Left kidney (tissue), 1 donor: ENCODE measurements at regions not wholly inside any gene's neighbourhood (a gene's known extent, or its start where the extent isn't known, plus 50 kb on each side); places are given as distances from the start of the nearest gene placed in this dataset.
"Not testable (repeated sequence)": the region's sequence is repeated elsewhere in the genome, so short reads cannot be mapped to it uniquely, and the experiment has no call there.

Experiments used
- DNase-seq: peaks from one replicate; pipeline ENCODE4 v3.0.0-alpha.2; 2013

DNA sequence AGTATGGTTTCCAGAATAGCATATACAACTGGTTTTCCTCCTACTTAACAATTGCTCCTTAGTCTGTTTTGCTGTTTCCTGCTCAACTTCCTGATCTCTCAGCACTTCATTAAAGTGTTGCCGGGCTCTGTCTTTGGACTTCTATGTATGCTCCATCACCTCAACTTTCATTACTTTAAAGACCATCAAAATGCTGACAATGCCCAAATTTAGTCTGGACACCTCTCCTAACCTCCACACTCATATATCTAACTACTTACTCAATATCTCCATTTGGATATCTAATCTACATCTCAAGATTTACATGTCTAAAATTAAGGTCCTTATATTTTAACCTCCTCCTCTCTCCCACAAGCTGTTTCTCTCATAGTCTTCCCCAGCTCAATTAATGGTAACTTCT lies 54.4 kb upstream of the LGR5 start:
- DNase-seq = no peak

DNA sequence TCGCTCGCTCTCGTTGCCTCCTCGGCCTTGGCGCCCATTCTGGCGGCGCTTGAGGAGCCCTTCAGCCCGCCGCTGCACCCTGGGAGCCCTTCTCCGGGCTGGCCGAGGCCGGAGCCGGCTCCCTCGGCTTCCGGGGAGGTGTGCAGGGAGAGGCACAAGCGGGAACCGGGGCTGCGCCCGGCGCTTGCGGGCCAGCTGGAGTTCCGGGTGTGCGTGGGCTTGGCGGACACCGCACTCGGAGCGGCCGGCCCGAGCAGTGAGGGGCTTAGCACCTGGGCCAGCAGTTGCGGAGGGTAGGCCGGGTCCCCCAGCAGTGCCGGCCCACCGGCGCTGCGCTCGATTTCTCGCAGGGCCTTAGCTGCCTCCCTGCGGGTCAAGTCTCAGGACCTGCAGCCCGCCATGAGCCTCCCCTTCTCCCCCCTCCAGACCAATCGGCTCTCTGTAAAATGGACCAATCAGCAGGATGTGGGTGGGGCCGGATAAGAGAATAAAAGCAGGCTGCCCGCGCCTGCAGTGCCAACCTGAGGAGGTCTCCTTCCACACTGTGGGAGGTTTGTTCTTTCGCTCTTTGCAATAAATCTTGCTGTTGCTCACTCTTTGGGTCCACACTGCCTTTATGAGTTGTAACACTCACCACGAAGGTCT lies 62.8 kb upstream of the LGR5 start:
- DNase-seq = not testable (repeated sequence)

DNA sequence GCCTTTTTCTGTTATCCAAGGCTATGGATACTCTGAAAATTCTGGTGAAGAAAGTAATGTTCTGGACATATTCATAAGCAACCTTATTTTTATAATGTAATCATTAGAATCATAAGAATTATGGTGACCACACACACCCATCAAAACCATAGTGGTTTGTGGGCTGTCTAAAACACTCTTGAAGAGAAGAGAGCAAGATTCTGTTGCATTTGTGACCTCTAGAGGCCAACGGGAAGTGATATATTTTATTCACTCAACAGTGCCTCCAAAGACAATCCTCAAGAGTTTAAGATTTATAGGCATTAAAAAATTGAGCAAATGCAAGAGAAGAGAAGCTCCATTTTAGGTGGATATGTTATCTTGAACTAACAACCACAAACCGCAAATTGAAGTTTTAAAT lies 68.5 kb upstream of the LGR5 start:
- no peak for DNase-seq

DNA sequence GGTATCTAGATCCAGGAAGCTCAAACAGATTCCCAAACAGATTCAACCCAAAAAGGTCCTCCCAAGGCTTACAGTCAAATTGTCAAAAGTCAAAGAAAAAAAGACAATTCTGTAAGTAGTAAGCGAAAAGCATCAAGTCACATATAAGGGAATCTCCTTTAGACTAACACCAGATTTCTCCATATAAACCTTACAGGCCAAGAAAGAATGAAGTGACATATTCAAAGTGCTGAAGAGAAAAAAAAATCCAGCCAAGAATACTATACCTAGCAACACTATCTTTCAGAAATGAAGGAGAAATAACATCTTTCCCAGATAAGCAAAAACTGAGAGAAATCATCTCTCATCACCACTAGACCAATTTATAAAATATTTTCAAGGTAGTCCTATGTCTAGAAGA lies 79.6 kb upstream of the LGR5 start:
- DNase-seq = no peak

DNA sequence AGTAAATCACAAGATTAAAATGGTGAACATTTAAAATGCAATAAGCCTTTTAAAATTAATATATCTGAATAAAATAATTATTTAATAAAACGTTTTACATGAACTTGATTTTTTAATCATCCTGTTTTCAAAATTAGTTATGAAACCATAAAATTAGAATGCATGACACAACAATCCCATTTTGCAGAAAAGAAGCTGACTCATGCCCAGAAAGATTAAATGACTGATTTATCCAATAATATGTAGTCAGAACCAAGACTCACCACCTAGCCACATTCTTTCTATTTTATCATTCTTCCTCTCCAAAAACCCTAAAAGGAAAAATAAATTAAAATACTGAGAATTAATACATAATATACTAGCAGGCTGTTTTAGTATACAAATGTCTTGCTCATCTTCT lies 83.0 kb upstream of the LGR5 start:
- no peak for DNase-seq

DNA sequence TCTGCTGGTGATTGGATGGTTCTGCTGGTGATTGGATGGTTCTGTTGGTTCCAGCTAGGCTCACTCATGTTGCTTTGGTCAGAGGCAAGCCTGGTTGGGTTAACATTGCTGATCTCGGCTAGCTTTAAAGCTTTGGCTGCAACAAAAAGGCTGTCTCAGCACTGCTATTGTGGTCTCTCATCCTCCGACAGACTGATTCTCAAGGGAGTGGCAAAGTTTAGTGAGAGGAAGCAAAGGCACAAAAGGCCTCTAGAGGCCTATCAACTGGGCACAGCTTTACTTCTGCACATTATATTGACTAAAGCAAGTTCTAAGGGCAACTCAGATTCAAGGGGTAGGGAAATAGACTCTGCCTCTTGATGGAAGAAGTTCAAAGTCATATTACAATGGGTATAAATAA lies 84.7 kb upstream of the LGR5 start:
- DNase-seq = no peak

DNA sequence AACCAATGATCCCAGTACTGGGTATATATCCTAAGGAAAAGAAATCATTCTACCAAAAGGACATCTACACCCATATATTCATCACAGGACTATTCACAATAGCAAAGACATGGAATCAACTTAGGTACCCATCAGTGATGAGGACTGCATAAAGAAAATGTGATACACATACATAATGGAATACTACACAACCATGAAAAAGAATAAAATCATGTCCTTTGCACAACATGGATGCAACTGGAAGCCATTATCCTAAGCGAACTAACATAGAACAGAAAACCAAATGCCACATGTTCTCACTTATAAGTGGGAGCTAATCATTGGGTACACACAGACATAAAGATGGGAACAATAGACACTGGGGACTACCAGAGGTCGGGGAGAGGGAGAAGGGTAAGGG lies 86.0 kb upstream of the LGR5 start:
- no peak for DNase-seq

DNA sequence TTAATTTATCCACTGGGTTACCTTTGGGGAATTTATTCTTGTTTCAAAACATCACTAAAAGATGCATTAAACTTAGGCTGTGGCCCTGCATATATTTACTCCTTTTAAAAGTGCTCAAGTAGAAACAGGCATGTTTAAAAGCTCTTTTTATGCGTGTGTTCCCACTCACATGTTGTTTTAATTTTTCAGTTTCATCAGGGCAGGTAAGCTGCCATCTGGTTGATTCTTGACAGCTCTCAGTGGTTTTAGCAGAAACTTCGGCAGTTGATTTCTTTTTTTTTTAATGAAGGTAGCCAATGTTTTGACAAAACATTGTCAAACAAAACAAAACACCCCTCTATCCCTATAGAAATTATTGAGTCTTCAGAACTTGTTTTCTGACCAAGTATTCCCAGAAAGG lies 89.6 kb upstream of the LGR5 start:
- no peak for DNase-seq

DNA sequence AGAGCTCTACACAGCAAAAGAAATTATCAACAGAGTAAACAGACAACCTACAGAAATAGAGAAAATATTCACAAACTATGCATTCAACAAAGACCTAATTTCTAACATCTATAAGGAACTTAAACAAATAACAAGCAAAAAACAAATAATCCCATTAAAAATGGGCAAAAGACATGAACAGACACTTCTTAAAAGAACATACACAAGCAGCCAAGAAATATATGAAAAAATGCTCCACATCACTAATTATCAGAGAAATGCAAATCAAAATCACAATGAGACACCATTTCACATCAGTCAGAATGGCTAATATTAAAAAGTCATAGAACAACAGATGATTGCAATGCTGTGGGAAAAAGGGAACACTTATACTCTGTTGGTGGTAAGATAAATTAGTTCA lies 100.7 kb upstream of the LGR5 start:
- no peak for DNase-seq

DNA sequence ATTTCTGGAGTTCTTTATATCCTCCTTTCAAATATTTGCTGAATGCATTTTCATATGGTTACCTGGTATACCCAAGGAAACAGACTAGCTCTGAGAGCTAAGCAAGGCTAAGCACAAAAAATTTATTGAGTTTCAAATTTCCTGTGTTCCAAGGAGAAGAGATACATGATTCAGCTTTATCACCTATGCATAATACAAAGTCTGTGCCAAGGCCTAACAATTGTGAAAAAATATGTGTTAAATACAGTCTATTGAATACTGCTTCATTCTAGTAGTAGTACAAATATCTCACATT lies 103.7 kb upstream of the LGR5 start:
- no peak for DNase-seq

DNA sequence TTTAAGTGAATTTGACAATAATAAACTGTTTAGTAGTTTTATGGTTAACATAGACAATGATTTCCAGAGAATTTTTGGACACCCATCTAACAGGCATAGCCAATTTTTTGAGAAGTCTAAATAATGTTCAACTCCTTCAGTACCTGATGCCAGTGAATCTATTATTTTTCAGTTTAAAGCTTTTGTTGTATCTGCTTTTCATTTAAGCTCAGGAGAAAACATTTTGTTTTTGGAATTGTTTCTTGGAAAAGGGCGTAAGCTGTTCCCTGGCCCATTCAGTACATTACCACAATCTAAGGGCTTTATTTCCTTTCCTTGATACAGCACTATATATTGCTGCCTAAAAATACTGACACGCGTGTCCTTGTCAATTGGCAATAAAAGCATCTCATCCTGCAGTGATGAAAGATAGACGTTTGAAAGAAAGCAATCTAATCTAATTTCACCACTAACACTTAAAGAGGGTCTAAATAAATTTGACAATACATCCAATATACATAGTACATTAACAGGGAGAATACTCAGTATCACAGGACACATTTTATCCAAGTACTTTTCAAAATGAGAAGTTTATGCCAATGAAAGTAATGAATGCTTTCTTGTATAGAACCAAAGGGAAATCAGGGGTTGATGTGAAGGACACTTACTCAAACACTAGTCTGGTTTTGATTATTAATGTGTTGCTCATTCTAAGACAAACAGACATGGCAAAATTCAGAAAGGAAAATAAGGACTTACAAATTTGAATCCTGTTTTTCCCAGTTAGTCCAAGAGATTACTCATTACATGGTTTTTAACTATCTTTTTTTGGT lies 104.2 kb upstream of the LGR5 start:
- DNase-seq = no peak

DNA sequence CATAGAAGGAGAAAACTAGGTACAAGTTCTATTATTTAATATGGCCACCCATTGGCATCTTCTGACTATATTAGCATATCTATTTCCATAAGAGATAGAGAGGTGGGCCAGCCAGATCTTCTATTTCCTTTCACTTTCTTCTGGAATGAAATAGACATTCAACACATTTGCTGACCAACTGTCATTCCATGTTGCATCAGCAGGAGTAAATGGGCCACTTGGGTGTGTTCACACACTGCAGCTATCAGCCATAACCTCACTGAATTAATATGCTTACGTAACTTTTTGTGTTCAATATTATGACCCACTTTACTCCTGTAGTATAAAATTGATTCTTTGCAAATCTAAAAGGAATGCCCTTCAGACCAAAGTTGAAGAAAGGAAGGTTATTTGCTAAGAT lies 106.2 kb upstream of the LGR5 start:
- no peak for DNase-seq

DNA sequence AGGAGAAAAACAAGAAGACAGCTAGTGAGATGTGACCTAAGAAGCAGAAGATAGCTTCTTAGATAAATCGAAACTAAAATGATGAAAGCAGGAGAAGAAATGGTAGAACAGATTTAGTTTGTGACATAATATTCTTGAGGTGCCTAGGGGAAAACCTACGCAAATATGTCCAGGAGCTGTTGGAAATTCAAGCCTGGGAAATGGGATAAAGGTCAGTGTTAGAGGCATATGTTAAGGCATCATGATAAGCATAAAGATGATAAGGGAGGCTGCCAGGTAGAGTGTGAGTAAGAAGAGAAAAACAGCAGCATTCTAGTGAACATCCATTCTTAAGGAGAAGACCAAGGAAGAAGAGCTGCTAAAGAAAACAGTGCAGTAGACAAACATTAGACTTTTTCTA lies 109.6 kb upstream of the LGR5 start:
- no peak for DNase-seq

DNA sequence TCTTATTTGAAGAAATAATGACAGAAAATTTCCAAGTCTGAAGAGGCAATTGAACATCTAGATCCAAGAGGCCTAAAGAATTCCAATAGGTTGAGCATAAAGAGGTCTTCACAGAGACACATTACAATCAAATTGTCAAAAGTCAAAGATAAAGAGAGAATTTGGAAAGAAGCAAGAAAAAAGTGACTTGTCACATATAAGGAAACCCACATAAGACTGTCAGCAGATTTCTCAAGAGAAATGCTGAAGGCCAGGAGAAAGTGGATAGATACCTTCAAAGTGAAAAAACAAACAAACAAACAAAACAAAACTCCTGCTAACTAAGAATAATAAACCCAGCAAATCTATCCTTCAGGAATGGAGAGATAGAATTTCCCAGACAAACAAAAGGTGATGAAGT lies 118.1 kb upstream of the LGR5 start:
- no peak for DNase-seq

DNA sequence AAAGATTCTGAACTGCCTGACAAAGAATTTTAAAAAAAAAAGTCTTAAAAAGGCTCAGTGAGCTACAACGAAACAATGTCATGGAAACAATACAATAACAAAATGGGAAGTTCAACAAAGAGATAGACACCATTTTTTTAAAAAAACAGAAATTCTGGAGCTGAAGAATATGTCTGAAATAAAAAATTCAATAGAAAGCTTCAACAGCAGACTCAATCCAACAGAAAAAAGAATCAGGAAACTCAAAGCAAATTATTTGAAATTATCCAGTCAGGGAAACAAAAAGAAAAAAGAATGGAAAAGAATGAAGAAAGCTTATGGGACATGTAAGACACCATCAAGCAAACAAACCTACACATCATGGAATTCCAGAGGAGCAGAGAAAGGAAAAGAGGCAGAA lies 118.5 kb upstream of the LGR5 start:
- no peak for DNase-seq

DNA sequence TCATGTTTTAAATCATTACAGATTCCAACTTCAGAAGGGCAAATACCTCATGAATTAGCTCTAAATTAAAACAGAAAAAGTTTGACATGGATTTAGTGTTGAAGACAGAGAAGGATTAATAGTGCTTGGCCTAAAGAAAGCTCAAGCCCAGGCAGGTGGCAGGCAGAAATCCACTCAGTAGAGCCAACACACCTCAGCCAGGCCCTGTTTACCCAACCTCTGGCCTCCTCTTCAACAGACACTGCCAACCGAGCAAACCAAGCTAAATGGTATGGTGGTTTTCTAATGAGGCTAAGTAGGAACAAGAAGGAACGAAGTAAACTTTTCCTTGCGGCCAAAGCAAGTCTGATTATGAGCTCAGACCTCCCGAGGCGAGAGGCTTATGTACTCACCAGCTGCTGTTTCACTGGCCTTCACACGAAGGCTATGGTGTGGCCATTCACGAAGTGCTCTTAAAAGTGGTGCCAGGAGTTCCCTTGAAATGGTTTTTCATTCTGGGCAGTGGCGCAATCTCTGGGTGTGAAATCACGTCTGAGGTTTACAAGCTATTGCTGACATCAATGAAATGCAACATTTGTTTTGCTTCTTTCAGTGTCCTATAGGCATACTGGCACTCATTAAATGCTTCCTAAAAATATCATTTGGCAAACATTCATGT lies 124.1 kb upstream of the LGR5 start:
- no peak for DNase-seq

DNA sequence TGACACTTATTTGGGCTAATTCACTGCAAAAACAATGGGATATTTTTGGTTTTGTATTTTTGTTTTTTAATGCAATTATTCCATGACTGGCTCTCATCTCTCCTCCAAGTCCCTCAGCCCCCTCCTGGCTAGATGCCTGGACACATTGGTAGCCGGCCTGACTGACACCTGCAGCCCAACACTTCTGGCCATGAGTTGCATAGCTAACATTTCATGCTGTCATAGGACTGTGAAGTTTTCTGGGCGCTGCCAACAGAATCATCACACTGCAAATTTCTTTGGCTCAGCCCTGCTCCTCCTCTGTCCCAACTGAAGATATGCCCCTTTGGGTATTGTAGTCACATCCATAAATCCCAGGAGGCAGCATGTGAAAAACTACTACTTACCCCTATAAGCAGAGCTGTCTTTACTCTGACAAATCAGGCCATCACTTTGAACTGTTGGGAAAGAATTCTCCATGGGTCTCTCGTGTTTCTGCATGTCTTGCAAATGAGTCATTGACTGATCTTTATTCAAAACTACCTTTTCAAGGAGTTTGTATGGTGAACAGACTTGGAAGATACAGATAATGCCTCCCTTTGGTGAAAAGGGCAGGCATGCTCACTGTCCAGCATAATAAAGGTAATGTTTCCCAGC lies 126.7 kb upstream of the LGR5 start:
- DNase-seq = no peak

DNA sequence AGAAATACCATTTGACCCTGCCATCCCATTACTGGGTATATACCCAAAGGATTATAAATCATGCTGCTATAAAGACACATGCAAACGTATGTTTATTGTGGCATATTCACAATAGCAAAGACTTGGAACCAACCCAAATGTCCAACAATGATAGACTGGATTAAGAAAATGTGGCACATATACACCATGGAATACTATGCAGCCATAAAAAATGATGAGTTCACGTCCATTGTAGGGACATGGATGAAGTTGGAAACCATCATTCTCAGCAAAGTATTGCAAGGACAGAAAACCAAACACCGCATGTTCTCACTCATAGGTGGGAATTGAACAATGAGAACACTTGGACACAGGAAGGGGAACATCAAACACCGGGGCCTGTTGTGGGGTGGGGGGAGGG lies 128.0 kb upstream of the LGR5 start:
- not testable (repeated sequence) for DNase-seq

DNA sequence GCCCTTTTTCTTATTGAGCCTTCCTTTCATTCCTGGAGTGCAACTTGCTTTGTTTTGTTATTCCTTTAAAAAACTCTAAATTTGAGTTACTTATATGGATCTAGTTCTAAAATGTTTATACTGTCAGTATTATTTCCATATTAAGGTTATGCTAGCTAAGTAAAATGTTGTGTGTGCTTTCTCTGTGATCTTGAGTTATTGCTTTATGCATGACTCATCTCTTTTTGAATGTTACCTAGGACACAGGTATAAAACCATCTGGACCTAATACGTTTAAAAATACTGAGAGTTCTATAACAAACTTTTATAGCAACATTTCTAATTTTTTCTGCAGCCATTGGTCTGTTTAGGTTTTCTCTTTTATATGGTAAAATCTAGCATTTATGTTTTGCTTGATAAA lies 132.8 kb upstream of the LGR5 start:
- DNase-seq = no peak

DNA sequence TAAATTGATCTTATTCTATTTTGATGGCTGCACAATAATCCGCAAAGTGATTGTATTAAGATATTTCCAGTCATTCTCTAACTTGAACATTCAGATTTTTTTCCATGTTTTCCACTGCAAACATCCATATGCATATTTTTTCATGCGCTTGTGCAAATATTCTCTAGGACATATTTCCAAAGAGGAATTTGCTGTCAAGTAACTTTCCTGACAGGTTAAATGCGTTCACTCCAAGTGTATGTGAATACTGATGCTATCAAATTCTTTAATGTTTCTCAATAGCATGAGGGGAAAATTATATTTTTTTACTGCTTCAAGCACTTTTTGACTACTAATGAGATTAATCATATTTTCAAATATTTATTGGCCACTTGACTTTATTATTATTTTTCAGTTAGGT lies 135.3 kb upstream of the LGR5 start:
- DNase-seq = no peak

DNA sequence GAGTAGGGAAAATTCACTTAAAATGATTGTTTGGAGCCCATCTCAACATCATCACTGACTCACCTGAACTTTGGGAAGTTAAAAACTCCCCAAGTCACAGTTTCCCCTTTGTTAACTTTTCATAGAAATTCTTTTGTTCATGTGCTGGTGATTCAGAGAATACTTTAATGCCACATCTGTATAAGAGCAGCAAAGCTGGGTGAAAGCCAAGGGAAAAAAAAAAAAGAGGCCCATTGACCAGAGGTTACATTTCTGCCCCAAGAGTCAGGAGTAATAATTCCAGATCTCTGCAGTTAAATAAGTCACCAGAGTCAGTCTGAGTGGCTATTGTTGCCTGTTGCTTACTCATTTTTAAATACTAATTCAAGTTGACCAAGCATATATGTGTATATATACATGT lies 136.4 kb upstream of the LGR5 start:
- no peak for DNase-seq

DNA sequence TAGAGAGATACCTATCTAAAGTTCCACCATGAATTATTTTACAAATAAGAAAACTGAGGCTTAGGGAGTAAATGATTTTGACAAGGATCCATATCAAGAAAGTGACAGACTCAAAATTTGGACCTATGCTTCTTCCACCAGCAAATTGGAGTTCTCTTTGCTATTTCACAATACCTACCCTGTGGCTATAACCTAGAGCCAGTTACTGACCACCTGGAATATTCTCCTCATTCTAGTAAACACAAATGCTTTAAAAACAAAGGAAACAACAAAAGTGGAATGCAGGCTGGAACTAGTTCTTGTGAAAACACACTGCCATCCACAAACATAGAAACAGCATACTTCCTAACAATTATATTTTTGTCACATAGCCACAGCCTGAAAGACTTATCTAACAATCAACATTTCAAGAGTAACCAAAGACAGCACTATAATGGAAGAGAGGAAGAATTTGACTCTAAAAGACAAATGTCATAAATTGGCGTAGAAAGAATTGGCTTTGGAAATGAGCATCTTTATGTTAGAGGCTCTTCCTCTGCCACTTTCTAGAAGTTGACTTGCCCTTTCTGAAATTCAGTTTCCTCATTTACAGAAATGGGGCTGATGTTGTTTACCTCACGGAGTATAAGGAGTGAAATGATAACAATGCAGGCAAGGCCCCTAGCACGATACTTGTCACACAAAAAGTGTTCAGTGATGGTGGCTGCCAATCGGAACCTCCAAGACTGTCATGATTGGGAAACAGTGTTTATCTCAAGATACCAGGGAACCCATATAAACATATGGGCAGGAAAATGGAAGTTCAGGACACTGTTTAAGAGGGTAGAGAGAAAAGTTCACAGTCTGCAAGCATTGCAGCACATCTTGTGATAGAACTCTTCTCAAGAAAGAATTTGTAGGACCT lies 138.6 kb upstream of the LGR5 start:
- DNase-seq = no peak
